Osteocyte (in vitro differentiated cells): ENCODE measurements at regions not wholly inside any gene's neighbourhood (a gene's known extent, or its start where the extent isn't known, plus 50 kb on each side); places are given as distances from the start of the nearest gene placed in this dataset.

Source experiments
- DNase-seq: peaks from one replicate; pipeline ENCODE4 v3.0.0; 2021; ENCODE audit warnings: mixed read lengths; ENCODE audit not compliant: unreplicated experiment; ENCODE audit errors: extremely low spot score
- H3K27ac Mint-ChIP-seq: one replicate; pipeline ENCODE4 v1.8.0; 2021; ENCODE audit warnings: mild to moderate bottlenecking, mixed read lengths; ENCODE audit not compliant: unreplicated experiment
- H3K27me3 Mint-ChIP-seq: one replicate; pipeline ENCODE4 v1.8.0; 2021; ENCODE audit warnings: mixed read lengths; ENCODE audit not compliant: unreplicated experiment
- H3K36me3 Mint-ChIP-seq: one replicate; pipeline ENCODE4 v1.8.0; 2021; ENCODE audit warnings: mixed read lengths; ENCODE audit not compliant: unreplicated experiment
- H3K4me1 Mint-ChIP-seq: one replicate; pipeline ENCODE4 v1.8.0; 2021; ENCODE audit warnings: mixed read lengths; ENCODE audit not compliant: unreplicated experiment
- H3K4me3 Mint-ChIP-seq: one replicate; pipeline ENCODE4 v1.8.0; 2021; ENCODE audit warnings: mild to moderate bottlenecking, moderate library complexity, mixed read lengths; ENCODE audit not compliant: unreplicated experiment
- H3K9me3 Mint-ChIP-seq: one replicate; pipeline ENCODE4 v1.8.0; 2021; ENCODE audit warnings: mixed read lengths; ENCODE audit not compliant: unreplicated experiment
- CTCF ChIP-seq: fragments of 200-600 bp; sonication (generic); IDR thresholded peaks from 2 replicates; pipeline ENCODE4 v1.5.0; 2021; ENCODE audit warnings: antibody characterized with exemption, mild to moderate bottlenecking, moderate library complexity

- Mint-ChIP-seq H3K27me3 (no peaks in the 10 kb centered on the region), H3K4me1 (peaks cover 50% of the 10 kb centered on the region), H3K36me3 (peaks cover 2% of the 10 kb centered on the region), H3K27ac (peak overlapping the region; percentile 63), H3K4me3 (no peak overlapping the region), H3K9me3 (no peaks in the 10 kb centered on the region)
- TF ChIP-seq CTCF = no peak
- DNase-seq = no peak
Measured at GRCh38 chr5:96146675-96147074, 185.0 kb upstream of the ELL2 start.

DNA sequence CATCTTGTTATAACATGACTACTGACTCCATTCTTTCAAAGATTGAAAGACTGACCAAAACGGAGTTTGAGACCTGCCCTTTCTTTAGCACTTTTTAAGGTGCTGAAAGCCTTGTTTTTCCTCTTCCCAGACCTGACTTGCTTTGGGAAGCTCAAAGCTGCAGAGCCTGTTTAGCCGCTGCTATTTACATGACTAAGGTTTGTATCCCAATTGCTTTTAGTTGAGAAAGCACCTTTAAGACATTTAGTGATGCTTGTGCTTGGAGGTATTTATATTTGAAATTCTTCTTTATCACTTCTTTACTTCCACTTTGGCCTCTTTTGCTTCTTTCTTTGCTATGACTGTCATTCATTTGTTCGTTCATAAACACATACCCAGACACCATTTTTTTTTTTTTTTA lies 182.6 kb upstream of the ELL2 start:
- DNase-seq = no peak
- Mint-ChIP-seq H3K4me3 (no peak overlapping the region), H3K9me3 (no peaks in the 10 kb centered on the region), H3K36me3 (peaks cover 2% of the 10 kb centered on the region), H3K4me1 (peaks cover 30% of the 10 kb centered on the region), H3K27ac (no peak overlapping the region), H3K27me3 (no peaks in the 10 kb centered on the region)
- no peak for TF ChIP-seq CTCF

- Mint-ChIP-seq H3K4me1 (peaks cover 23% of the 10 kb centered on the region), H3K27ac (no peak overlapping the region), H3K9me3 (no peaks in the 10 kb centered on the region), H3K36me3 (peaks cover 2% of the 10 kb centered on the region), H3K4me3 (no peak overlapping the region), H3K27me3 (no peaks in the 10 kb centered on the region)
- no peak for TF ChIP-seq CTCF
- DNase-seq = no peak
Measured at GRCh38 chr5:96143450-96143849, 181.8 kb upstream of the ELL2 start.

DNA sequence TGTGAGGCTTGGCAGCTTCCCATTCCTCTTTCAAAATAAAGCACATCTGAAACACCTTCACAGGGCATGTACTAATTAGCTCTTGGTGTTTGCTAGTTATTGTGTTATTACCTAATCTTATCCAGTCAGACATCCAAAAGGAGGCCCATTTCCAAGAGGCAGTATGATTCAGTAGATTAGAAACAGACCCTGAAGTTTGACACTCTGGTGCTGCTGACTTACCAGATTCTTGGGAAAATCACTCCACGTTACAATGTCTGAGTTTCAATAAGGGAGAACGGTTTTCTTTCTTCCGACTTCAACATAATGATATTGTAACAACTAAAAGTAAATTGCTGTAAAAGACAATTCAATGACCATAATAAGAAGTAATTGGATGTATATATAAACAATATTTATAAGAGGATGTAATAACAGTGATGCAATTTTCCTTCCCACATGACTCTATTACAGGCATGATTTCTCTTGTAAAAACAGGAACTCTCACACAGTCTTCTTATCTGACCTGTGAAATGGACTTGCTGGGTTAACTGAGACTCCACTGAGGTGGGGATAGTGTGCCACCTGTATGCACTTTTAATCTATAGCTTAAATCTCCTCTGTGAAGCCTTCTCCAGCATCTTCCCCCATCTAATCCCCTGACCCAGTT lies 181.3 kb upstream of the ELL2 start:
- no peaks in the 10 kb centered on the region for H3K27me3 Mint-ChIP-seq
- no peaks in the 10 kb centered on the region for H3K9me3 Mint-ChIP-seq
- H3K4me3 Mint-ChIP-seq = no peak overlapping the region
- no peak overlapping the region for H3K27ac Mint-ChIP-seq
- no peak for DNase-seq
- H3K36me3 Mint-ChIP-seq = peaks cover 2% of the 10 kb centered on the region
- H3K4me1 Mint-ChIP-seq = peaks cover 21% of the 10 kb centered on the region
- TF ChIP-seq CTCF = no peak

DNA sequence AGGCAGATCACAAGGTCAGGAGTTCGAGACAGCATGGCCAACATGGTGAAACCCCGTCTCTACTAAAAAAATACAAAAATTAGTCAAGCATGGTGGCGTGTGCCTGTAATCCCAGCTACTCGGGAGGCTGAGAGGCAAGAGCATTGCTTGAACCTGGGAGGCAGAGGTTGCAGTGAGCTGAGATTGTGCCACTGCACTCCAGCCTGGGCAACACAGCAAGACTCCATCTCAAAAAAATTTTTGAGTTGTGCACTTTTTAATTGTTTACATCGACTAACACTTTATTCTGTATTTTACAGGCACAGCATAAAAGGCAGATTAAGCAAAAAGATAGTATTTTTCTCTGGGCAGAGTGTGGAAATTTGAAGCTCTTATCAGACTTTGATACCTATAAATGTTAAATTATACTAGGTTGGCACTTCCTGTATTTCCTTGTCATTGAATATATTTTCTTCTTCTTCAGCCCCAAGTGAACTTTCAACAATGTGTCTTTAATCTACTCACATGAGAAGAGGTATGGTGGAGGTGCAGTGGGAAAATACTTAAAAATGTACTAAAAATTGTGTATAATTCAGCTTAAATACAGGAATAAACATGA lies 180.6 kb upstream of the ELL2 start:
- no peak for DNase-seq
- TF ChIP-seq CTCF = no peak
- no peaks in the 10 kb centered on the region for H3K27me3 Mint-ChIP-seq
- no peak overlapping the region for H3K4me3 Mint-ChIP-seq
- no peaks in the 10 kb centered on the region for H3K9me3 Mint-ChIP-seq
- no peak overlapping the region for H3K27ac Mint-ChIP-seq
- peaks cover 21% of the 10 kb centered on the region for H3K4me1 Mint-ChIP-seq
- peaks cover 2% of the 10 kb centered on the region for H3K36me3 Mint-ChIP-seq
